ENCODE measurements at regions not wholly inside any gene's neighbourhood (a gene's known extent, or its start where the extent isn't known, plus 50 kb on each side); places are given as distances from the start of the nearest gene placed in this dataset.

- no peak for FAIRE-seq
- no peak for DNase-seq (ENCODE audit: insufficient read length, low spot score)
- no peak for TF ChIP-seq CTCF (IDR thresholded peaks at IDR 0.05; ENCODE audit: insufficient read depth, missing control alignments)
These were observed 540.2 kb upstream of the TMEM132C start for GRCh38 chr12:127726671-127727315.

GRCh38 chr12:127728285-127728684, 538.7 kb upstream of the TMEM132C start:
- no peak for DNase-seq (ENCODE audit: insufficient read length, low spot score)
- FAIRE-seq: no peak
- TF ChIP-seq CTCF (IDR thresholded peaks at IDR 0.05; ENCODE audit: insufficient read depth, missing control alignments): no peak

GRCh38 chr12:127728729-127729128, 538.2 kb upstream of the TMEM132C start:
- FAIRE-seq: no peak

GRCh38 chr12:127729381-127729780, 537.6 kb upstream of the TMEM132C start:
- TF ChIP-seq CTCF (IDR thresholded peaks at IDR 0.05; ENCODE audit: insufficient read depth, missing control alignments): no peak
- DNase-seq (ENCODE audit: insufficient read length, low spot score): no peak
- no peak for FAIRE-seq

More at GRCh38 chr12:127728729-127729128, 538.2 kb upstream of the TMEM132C start:
- DNase-seq (ENCODE audit: insufficient read length, low spot score): no peak
- TF ChIP-seq CTCF (IDR thresholded peaks at IDR 0.05; ENCODE audit: insufficient read depth, missing control alignments): no peak

DNA sequence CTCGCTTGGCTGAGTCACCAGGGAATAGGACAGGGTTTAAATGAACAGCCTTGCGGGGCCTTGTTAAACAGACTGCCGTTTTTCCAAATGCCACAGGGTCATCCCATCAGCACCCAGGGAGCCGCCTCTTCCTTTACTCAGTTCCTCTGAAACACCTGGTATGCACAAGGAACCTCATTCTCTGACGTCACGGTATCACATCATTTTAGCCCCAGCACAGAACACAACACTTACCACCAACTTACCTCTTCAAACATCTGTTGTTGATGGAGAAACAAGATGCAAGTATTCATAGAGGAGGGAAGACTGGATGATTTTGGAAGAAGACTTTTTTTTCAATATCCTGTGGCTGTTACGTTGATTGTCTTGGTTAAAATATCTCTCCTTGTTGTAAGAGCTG, 535.3 kb upstream of the TMEM132C start:
- TF ChIP-seq CTCF (IDR thresholded peaks at IDR 0.05; ENCODE audit: insufficient read depth, missing control alignments): no peak
- no peak for DNase-seq (ENCODE audit: insufficient read length, low spot score)
- FAIRE-seq: no peak

DNA sequence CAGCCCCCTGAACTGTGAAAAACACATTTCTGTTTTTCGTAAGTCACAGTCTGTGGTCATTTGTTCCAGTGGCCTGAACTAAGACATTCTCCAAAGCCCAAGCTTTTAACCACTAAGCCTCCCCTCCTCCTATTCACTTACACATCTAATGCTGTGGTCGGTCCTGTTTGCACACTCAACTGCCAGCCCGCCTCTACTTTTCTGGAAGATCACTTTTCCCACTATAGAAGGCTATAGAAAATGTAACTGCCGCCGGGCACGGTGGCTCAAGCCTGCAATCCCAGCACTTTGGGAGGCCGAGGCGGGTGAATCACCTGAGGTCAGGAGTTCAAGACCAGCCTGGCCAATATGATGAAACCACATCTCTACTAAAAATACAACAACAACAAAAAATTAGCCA, 524.7 kb upstream of the TMEM132C start:
- DNase-seq (ENCODE audit: insufficient read length, low spot score): no peak
- no peak for FAIRE-seq
- no peak for TF ChIP-seq CTCF (IDR thresholded peaks at IDR 0.05; ENCODE audit: insufficient read depth, missing control alignments)

DNA sequence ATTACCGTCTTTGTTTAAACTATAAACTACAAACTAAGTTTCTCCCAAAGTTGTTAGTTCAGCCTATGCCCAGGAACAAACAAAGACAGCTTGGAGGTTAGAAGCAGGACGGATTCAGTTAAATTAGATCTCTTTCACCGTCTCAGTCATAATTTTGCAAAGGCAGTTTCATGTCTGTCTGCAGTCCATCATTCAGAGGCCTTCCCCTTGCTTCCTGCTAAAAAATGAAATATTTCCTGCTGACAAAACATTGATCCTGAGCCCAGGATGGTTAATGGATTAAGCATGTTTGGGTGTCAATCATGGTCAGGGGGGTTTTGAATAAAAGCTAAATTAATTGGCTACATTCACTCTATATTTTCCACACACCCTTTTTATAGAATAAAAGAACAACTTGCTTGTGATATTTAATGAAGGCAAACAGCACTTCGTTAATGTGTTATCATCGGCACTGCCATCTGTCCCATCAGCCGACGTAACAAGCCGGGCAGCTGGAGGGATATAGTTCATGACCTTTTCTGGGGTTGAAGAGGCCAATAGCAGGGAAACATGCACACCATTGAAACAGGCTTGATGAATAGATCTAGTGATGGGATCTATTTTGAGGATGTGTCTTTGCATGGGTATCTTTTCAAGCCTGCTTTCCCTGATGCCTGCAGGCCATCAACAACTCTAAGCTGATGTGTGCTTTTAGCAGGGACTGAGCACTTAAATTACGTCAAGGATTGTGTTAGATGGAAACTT, 521.3 kb upstream of the TMEM132C start:
- no peak for FAIRE-seq
- TF ChIP-seq CTCF (IDR thresholded peaks at IDR 0.05; ENCODE audit: insufficient read depth, missing control alignments): no peak
- DNase-seq (ENCODE audit: insufficient read length, low spot score): no peak
